ENCODE measurements at regions not wholly inside any gene's neighbourhood (a gene's known extent, or its start where the extent isn't known, plus 50 kb on each side); places are given as distances from the start of the nearest gene placed in this dataset.
"Not testable (repeated sequence)": the region's sequence is repeated elsewhere in the genome, so short reads cannot be mapped to it uniquely, and the experiment has no call there.

DNA sequence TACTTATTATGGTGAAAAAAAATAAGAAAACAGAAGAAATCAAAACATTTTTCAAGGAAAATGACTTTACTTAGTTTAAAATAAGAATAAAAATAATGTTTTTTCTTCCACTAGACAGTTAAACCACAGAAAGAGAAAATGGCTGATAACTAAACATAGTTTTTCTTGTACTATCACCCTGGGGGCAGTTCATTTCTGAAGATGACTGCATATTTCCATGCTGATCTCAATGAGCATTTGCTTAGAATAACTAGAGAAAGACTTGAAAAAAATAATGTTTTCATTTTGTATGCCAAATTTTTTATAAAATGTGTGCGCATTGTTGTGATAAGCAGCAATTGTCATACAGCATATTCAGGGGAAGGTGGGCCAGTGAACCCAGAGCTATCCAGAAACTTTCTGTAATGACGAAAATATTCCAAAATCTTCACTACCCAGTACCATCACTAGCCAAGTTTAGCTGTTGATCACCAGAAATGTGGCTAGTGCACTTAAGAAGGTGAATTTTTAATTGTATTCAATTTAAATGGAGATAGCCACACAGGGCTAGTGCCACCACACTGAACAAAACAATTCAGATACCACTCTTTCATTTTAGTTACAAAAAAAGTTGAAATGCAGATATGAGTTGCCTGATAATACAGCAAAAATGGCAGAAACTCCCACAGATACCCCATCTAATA is 513.4 kb upstream of the NETO1 start:
- DNase-seq, result no peak

DNA sequence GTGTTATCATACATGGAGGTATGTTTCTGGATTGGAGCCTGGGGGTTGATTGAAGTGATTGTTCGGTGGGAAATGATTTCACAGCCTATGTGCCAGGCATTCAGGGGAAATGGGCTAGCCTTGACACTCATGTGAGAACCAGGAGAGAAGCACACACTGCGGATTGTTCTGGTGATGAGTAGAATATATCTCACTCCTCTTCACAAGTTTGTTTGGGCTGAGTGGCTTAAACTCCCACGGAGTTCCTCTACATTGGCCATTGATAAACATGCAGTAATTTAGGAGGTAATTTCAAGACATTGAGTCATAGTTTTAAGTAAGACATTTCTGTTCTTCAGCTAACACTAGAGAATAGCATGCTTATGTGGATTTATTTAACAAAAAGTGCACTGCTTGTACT is 498.9 kb upstream of the NETO1 start:
- no peak for DNase-seq

GRCh38 chr18:73365018-73365417 is 497.2 kb upstream of the NETO1 start:
- no peak for DNase-seq

- DNase-seq, result no peak
Observed at GRCh38 chr18:73355121-73355520, 487.3 kb upstream of the NETO1 start.

- no peak for DNase-seq
Observed at GRCh38 chr18:73352546-73352945, 484.8 kb upstream of the NETO1 start.

DNA sequence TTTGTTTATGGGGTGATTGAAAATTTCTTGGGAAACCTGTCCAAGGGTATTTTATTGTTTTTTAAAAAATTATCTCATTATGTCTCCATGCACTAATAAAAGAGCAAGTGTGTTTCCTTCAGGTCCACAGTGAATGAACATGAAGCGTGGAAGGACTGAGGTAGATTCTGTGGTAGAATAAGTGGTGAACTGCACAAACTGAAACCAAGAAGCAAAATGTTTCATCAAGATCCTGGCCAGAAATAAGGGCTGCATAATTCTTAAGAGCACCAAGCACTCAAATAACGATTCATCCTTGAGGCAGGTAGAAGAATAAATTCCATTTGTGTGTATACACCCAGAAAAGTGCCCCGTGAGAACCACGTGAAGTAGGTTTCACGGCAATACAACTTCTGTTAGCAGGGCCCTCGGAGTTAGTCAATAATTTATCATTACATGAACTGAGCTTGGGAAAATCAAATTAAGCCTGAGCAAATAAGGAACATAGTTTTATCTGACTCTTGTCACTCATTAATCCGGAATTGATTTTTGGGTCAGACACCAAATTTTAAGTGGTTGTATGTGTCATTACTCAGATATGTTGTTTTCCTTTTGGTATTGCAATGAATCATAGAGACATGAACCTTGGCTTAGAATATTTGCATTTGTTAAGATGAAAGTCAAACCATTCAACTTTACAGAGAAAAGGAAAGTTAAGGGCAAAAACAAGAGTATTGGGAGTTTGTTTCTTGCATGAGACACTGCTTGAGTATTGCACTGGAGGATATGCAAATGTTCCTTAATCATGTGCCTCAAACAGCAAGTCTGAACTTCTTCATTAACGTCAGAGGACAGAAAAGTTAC is 472.6 kb upstream of the NETO1 start:
- DNase-seq, result no peak

GRCh38 chr18:73331212-73331772 is 463.5 kb upstream of the NETO1 start:
- DNase-seq, result no peak

- DNase-seq, result not testable (repeated sequence)
Observed at GRCh38 chr18:73330106-73330505, 462.3 kb upstream of the NETO1 start.

- not testable (repeated sequence) for DNase-seq
Observed at GRCh38 chr18:73324187-73324831, 456.5 kb upstream of the NETO1 start.

DNA sequence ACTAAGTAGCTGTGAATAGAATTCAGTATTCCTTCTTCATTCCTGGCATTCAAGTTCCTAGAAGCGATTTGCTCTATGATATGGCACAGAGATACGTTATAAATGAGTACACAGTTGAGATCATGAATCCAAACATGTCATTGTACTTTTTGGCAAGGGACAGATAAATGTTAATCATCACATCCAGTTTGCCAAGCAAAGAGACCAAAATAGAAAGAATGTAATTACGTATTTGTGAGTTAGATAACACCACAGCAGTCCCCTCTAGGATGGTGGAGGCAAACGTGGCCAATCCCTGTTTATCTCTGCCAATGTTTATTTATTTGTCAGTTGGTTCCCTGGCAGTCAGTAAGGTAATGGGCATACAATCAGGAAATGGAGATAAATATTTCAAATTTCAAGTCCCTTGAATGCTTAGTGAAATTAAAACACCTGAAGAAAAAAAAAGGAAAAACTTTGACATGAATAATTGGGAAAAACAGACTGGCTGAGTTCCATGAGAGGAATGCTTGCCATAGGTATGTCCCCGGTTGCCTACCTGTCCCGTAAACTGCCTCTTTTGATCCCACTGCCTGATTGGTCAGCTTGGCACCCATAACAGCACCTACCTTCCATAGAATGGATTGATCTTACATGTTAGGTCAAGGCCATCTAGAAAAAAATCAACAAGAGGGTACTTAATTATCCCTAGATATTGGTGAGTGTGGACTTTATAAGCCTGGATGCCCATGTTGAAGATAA is 451.1 kb upstream of the NETO1 start:
- DNase-seq, result no peak

GRCh38 chr18:73316513-73316912 is 448.7 kb upstream of the NETO1 start:
- DNase-seq, result no peak

GRCh38 chr18:73315381-73315780 is 447.6 kb upstream of the NETO1 start:
- DNase-seq, result no peak

- no peak for DNase-seq
Observed at GRCh38 chr18:73313476-73313875, 445.7 kb upstream of the NETO1 start.

- no peak for DNase-seq
Observed at GRCh38 chr18:73296686-73297085, 428.9 kb upstream of the NETO1 start.

DNA sequence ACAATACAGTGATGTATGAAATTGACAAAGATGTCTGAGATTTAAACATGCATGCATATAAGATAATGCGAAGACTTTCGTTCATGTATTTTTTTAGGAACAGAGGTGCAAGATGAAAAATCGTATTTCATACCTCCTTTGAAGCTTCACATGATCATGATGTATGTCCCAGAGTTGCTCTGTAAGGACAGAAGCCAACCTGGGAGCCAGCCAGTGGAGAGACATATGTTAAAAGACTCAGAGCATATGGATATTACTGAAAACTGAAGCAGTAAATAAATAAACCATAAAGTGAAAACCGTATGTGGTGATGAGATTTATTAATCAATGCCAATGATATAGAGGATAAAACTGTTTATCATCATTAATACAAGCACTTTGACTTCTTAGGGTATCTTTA is 424.4 kb upstream of the NETO1 start:
- no peak for DNase-seq

GRCh38 chr18:73288813-73289212 is 421.0 kb upstream of the NETO1 start:
- DNase-seq, result no peak

GRCh38 chr18:73286584-73286983 is 418.8 kb upstream of the NETO1 start:
- DNase-seq, result no peak

DNA sequence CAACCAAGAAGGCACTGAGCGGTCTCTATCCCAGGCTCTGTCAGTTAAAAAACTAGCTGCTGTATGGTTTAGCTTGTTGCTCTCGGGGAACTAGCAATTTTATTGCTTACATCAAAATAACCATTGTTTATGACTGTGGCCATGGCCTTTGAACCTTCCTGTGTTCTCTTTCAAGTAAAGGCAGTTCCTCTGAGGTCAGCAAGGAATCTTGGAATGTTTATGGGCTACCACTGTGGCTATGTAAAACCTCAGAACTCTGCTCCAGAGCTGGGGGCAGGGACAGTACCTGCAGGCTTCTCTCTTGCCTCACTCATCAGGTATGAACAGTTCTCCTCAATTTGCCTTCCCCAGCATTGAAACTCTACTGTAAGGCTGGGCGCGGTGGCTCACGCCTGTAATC is 416.0 kb upstream of the NETO1 start:
- DNase-seq, result no peak

DNA sequence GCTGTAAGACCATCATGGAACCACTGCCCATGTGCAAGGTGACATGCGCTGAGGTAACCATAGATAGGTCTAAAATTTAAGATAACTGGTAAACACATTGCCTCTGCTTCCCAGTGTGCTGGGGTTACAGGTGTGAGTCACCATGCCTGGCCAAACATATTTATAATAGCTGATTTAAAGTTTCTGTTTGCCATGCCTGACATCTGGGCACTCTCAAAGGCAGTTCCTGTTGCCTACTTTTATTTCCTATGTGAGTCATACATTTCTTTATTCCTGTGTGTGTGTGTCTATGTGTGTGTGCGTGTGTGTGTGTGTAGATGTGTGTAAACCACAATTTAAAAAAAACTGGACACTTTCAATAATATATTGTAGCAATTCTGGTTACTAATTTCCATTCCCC is 415.2 kb upstream of the NETO1 start:
- no peak for DNase-seq

DNA sequence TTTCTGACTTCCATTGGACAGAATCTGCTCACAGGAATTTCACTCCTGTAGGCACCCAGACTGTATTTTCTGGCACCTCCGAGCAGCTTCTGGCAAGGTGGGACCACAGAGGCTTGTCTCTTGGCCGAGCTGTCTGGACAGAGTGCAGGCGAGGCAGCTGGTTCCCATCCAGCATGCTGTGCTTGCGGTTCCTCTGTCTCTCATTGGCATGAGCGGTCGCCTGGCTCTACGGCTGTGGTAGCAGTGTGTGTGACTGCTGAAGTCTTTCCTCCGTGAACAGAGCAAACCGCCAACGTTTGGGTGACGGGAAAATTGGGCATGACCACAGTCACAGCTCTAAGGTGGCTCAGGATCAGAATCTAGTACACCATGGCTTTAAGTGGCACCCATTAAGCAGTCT is 411.7 kb upstream of the NETO1 start:
- no peak for DNase-seq

- DNase-seq, result no peak
Observed at GRCh38 chr18:73274812-73275621, 407.2 kb upstream of the NETO1 start.
